Endothelial cell of hepatic sinusoid (primary cell): ENCODE measurements at regions not wholly inside any gene's neighbourhood (a gene's known extent, or its start where the extent isn't known, plus 50 kb on each side); places are given as distances from the start of the nearest gene placed in this dataset.

ENCODE experiments used
- in situ Hi-C: cut with HindIII; loops from 2 replicates; pipeline ENCODE4 v1.10.0; 2017; ENCODE audit warnings: low sequenced_read_pairs

GRCh38 chr2:136207665-136208064 is 89.7 kb upstream of the CXCR4 start:
- in situ Hi-C loops: no loop called here

- in situ Hi-C loops: no loop called here
Observed at GRCh38 chr2:136207030-136207623, 89.2 kb upstream of the CXCR4 start.

GRCh38 chr2:136206613-136207012 is 88.7 kb upstream of the CXCR4 start:
- in situ Hi-C loops: no loop called here

GRCh38 chr2:136205615-136206014 is 87.7 kb upstream of the CXCR4 start:
- in situ Hi-C loops: no loop called here

GRCh38 chr2:136204971-136205370 is 87.0 kb upstream of the CXCR4 start:
- in situ Hi-C loops: no loop called here

- in situ Hi-C loops: no loop called here
Observed at GRCh38 chr2:136195226-136195625, 77.3 kb upstream of the CXCR4 start.

- in situ Hi-C loops: no loop called here
Observed at GRCh38 chr2:136191041-136191440, 73.1 kb upstream of the CXCR4 start.

GRCh38 chr2:136189221-136189782 is 71.4 kb upstream of the CXCR4 start:
- in situ Hi-C loops: no loop called here

- in situ Hi-C loops: no loop called here
Observed at GRCh38 chr2:136188086-136188485, 70.1 kb upstream of the CXCR4 start.

- in situ Hi-C loops: no loop called here
Observed at GRCh38 chr2:136185981-136186776, 68.2 kb upstream of the CXCR4 start.

GRCh38 chr2:136183097-136183496 is 65.1 kb upstream of the CXCR4 start:
- in situ Hi-C loops: no loop called here

- in situ Hi-C loops: no loop called here
Observed at GRCh38 chr2:136182315-136182714, 64.4 kb upstream of the CXCR4 start.

- in situ Hi-C loops: loop anchor here (5.0 kb wide), 1 partner anchor 38 kb away; no protein-coding TSS in a partner anchor
Observed at GRCh38 chr2:136179602-136179975, 61.6 kb upstream of the CXCR4 start.

GRCh38 chr2:136178941-136179601 is 61.1 kb upstream of the CXCR4 start:
- in situ Hi-C loops: loop anchor here (5.0 kb wide), 1 partner anchor 38 kb away; no protein-coding TSS in a partner anchor

GRCh38 chr2:136175868-136176267 is 57.9 kb upstream of the CXCR4 start:
- in situ Hi-C loops: loop anchor here (5.0 kb wide), 1 partner anchor 41 kb away; no protein-coding TSS in a partner anchor

- in situ Hi-C loops: loop anchor here (5.0 kb wide), 1 partner anchor 42 kb away; no protein-coding TSS in a partner anchor
Observed at GRCh38 chr2:136175466-136175865, 57.5 kb upstream of the CXCR4 start.

- in situ Hi-C loops: no loop called here
Observed at GRCh38 chr2:136173126-136173525, 55.2 kb upstream of the CXCR4 start.

- in situ Hi-C loops: no loop called here
Observed at GRCh38 chr2:136171223-136171622, 53.3 kb upstream of the CXCR4 start.

GRCh38 chr2:136168720-136169119 is 50.8 kb upstream of the CXCR4 start:
- in situ Hi-C loops: loop anchor here (5.0 kb wide), 1 partner anchor 36 kb away; no protein-coding TSS in a partner anchor

GRCh38 chr2:136167721-136168475 is 49.9 kb upstream of the CXCR4 start:
- in situ Hi-C loops: loop anchor here (5.0 kb wide), 1 partner anchor 36 kb away; no protein-coding TSS in a partner anchor
